ENCODE measurements at regions not wholly inside any gene's neighbourhood (a gene's known extent, or its start where the extent isn't known, plus 50 kb on each side); places are given as distances from the start of the nearest gene placed in this dataset.

DNA sequence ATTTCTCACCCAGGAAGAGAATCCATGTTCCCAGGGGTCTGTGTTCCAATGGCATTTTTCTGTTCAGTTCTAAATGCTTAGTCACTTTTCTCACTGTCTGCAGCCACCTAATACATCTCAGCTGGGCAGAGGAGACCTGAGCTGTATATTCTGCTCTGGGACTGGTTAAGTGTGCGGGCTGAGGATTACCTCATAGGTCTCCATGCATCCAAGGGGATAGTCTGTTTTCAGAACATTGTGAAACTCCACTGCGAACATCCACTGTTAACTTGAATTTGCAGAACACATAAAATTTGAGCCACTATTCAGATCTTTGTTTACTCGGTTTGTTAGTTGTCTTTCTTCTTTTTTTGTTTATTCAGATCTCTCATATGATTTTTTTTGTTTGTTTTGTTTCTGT is 947.1 kb downstream of the TFAP2A start:
- Histone ChIP-seq H3K9ac (ENCODE audit: insufficient read depth, low read length, poor library complexity, severe bottlenecking) (no peak overlapping the region), H2AFZ (ENCODE audit: insufficient read depth, low read depth, low read length, poor library complexity, severe bottlenecking) (no peak overlapping the region), H3K79me2 (ENCODE audit: insufficient read depth, low read length) (no peaks in the 10 kb centered on the region), H3K9me3 (replicated peaks in 1 of 2; ENCODE audit: control insufficient read depth in 1 of 2, insufficient read depth in 1 of 2, low read length in 2 of 2) (no peaks in the 10 kb centered on the region), H3K27ac (ENCODE audit: low read depth in 1 of 2, low read length in 2 of 2) (no peak overlapping the region), H3K4me1 (ENCODE audit: control insufficient read depth in 1 of 2, insufficient read depth in 2 of 2, low read length in 2 of 2) (no peaks in the 10 kb centered on the region), H3K27me3 (ENCODE audit: control insufficient read depth in 2 of 2, insufficient read depth in 2 of 2, low read length in 2 of 2) (no peaks in the 10 kb centered on the region), H3K4me2 (replicated peaks; ENCODE audit: extremely low read depth, low read length, poor library complexity, severe bottlenecking) (no peak overlapping the region), H4K20me1 (ENCODE audit: insufficient read depth, low read length) (no peaks in the 10 kb centered on the region), H3K4me3 (replicated peaks in 1 of 3; ENCODE audit: low read depth in 2 of 3, low read length in 3 of 3) (no peak overlapping the region), H3K36me3 (replicated peaks in 1 of 2; ENCODE audit: control insufficient read depth in 1 of 2, insufficient read depth in 2 of 2, low read length in 2 of 2) (no peaks in the 10 kb centered on the region)
- Mint-ChIP-seq H3K9me3 (peaks cover 0 to 3% (median 0%) of the 10 kb centered on the region in 7 donors), H3K27ac (no peak overlapping the region), H3K4me1 (no peaks in the 10 kb centered on the region), H3K36me3 (no peaks in the 10 kb centered on the region), H3K4me3 (no peak overlapping the region), H3K27me3 (ENCODE audit: low read depth in 3 of 3) (no peaks in the 10 kb centered on the region)
- intact Hi-C loops (cut with micrococcal nuclease) = no loop called here
- no peak for DNase-seq
- WGBS (ENCODE audit: insufficient coverage) = no CpG with 5 or more reads among the region's 3 CpGs
- TF ChIP-seq, protein P1, sequence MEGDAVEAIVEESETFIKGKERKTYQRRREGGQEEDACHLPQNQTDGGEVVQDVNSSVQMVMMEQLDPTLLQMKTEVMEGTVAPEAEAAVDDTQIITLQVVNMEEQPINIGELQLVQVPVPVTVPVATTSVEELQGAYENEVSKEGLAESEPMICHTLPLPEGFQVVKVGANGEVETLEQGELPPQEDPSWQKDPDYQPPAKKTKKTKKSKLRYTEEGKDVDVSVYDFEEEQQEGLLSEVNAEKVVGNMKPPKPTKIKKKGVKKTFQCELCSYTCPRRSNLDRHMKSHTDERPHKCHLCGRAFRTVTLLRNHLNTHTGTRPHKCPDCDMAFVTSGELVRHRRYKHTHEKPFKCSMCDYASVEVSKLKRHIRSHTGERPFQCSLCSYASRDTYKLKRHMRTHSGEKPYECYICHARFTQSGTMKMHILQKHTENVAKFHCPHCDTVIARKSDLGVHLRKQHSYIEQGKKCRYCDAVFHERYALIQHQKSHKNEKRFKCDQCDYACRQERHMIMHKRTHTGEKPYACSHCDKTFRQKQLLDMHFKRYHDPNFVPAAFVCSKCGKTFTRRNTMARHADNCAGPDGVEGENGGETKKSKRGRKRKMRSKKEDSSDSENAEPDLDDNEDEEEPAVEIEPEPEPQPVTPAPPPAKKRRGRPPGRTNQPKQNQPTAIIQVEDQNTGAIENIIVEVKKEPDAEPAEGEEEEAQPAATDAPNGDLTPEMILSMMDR (IDR thresholded peaks at IDR 0.05) = no peak

DNA sequence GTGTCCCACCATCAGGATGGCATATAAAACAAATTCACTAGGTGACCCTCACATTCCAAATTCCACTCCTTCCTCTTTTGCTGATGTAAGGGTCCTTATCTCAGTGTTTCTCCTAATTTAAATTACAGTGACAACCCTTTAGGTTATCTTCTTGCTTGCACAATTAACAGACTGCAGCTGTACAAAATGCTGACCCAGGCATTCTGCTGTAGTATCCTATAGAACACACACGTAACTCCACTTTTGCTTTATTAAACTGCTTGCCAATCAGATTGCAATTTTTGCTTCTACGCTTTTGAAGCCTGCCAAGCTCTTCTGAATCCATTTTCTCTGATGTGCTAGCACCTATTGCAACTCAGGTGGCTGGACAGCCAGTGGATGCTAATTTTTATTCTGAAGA is 950.3 kb downstream of the TFAP2A start:
- Histone ChIP-seq H3K4me2 (replicated peaks; ENCODE audit: extremely low read depth, low read length, poor library complexity, severe bottlenecking) (no peak overlapping the region), H3K36me3 (replicated peaks in 1 of 2; ENCODE audit: control insufficient read depth in 1 of 2, insufficient read depth in 2 of 2, low read length in 2 of 2) (no peaks in the 10 kb centered on the region), H4K20me1 (ENCODE audit: insufficient read depth, low read length) (no peaks in the 10 kb centered on the region), H3K4me1 (ENCODE audit: control insufficient read depth in 1 of 2, insufficient read depth in 2 of 2, low read length in 2 of 2) (no peaks in the 10 kb centered on the region), H2AFZ (ENCODE audit: insufficient read depth, low read depth, low read length, poor library complexity, severe bottlenecking) (no peak overlapping the region), H3K9ac (ENCODE audit: insufficient read depth, low read length, poor library complexity, severe bottlenecking) (no peak overlapping the region), H3K27me3 (ENCODE audit: control insufficient read depth in 2 of 2, insufficient read depth in 2 of 2, low read length in 2 of 2) (no peaks in the 10 kb centered on the region), H3K79me2 (ENCODE audit: insufficient read depth, low read length) (no peaks in the 10 kb centered on the region), H3K9me3 (replicated peaks in 1 of 2; ENCODE audit: control insufficient read depth in 1 of 2, insufficient read depth in 1 of 2, low read length in 2 of 2) (no peaks in the 10 kb centered on the region), H3K27ac (ENCODE audit: low read depth in 1 of 2, low read length in 2 of 2) (no peak overlapping the region), H3K4me3 (replicated peaks in 1 of 3; ENCODE audit: low read depth in 2 of 3, low read length in 3 of 3) (no peak overlapping the region)
- TF ChIP-seq, protein P1 (IDR thresholded peaks at IDR 0.05) = no peak
- H3K27me3 Mint-ChIP-seq (ENCODE audit: low read depth in 3 of 3) = no peaks in the 10 kb centered on the region
- H3K4me1 Mint-ChIP-seq = no peaks in the 10 kb centered on the region
- intact Hi-C loops (cut with micrococcal nuclease) = no loop called here
- H3K27ac Mint-ChIP-seq = no peak overlapping the region
- no peaks in the 10 kb centered on the region for H3K36me3 Mint-ChIP-seq
- no peak for DNase-seq
- 70% methylated on average over 1 of the region's 2 CpGs for WGBS (ENCODE audit: insufficient coverage)
- no peak overlapping the region for H3K4me3 Mint-ChIP-seq
- peaks cover 0 to 2% (median 0%) of the 10 kb centered on the region in 7 donors for H3K9me3 Mint-ChIP-seq
